NCI-H345 (cell line): ENCODE measurements at regions not wholly inside any gene's neighbourhood (a gene's known extent, or its start where the extent isn't known, plus 50 kb on each side); places are given as distances from the start of the nearest gene placed in this dataset.
"Not testable (repeated sequence)": the region's sequence is repeated elsewhere in the genome, so short reads cannot be mapped to it uniquely, and the experiment has no call there.

Source experiments
- DNase-seq: peaks from one replicate; lab custom pipeline; 2025; lab: John Stamatoyannopoulos, UW

- DNase-seq = no peak
These were observed 352.7 kb upstream of the SLC39A10 start for GRCh38 chr2:195304310-195304709.

GRCh38 chr2:195300631-195301030 lies 356.4 kb upstream of the SLC39A10 start:
- no peak for DNase-seq

GRCh38 chr2:195299600-195299999 lies 357.4 kb upstream of the SLC39A10 start:
- DNase-seq = no peak

GRCh38 chr2:195296490-195296889 lies 360.5 kb upstream of the SLC39A10 start:
- no peak for DNase-seq

- DNase-seq = no peak
These were observed 367.9 kb upstream of the SLC39A10 start for GRCh38 chr2:195289081-195289480.

GRCh38 chr2:195279840-195280427 lies 377.1 kb upstream of the SLC39A10 start:
- DNase-seq = no peak

GRCh38 chr2:195270466-195271039 lies 386.5 kb upstream of the SLC39A10 start:
- DNase-seq = no peak

- no peak for DNase-seq
These were observed 387.8 kb upstream of the SLC39A10 start for GRCh38 chr2:195269220-195269619.

GRCh38 chr2:195257979-195258378 lies 399.0 kb upstream of the SLC39A10 start:
- DNase-seq = no peak

- no peak for DNase-seq
These were observed 405.0 kb upstream of the SLC39A10 start for GRCh38 chr2:195252018-195252417.

- no peak for DNase-seq
These were observed 405.8 kb upstream of the SLC39A10 start for GRCh38 chr2:195251214-195251613.

GRCh38 chr2:195238826-195239225 lies 418.2 kb upstream of the SLC39A10 start:
- no peak for DNase-seq

GRCh38 chr2:195238379-195238778 lies 418.6 kb upstream of the SLC39A10 start:
- DNase-seq = no peak

- DNase-seq = not testable (repeated sequence)
These were observed 428.5 kb upstream of the SLC39A10 start for GRCh38 chr2:195228547-195228946.

GRCh38 chr2:195214072-195214471 lies 443.0 kb upstream of the SLC39A10 start:
- DNase-seq = no peak

GRCh38 chr2:195212586-195212985 lies 444.4 kb upstream of the SLC39A10 start:
- peak; percentile 64 for DNase-seq

- no peak for DNase-seq
These were observed 454.7 kb upstream of the SLC39A10 start for GRCh38 chr2:195202163-195202845.

GRCh38 chr2:195199864-195200263 lies 457.2 kb upstream of the SLC39A10 start:
- no peak for DNase-seq

GRCh38 chr2:195181059-195181705 lies 475.8 kb upstream of the SLC39A10 start:
- DNase-seq = no peak

- no peak for DNase-seq
These were observed 488.7 kb upstream of the SLC39A10 start for GRCh38 chr2:195168369-195168768.

GRCh38 chr2:195164930-195165329 lies 492.1 kb upstream of the SLC39A10 start:
- DNase-seq = no peak

GRCh38 chr2:195162918-195163317 lies 494.1 kb upstream of the SLC39A10 start:
- no peak for DNase-seq

GRCh38 chr2:195162194-195162593 lies 494.8 kb upstream of the SLC39A10 start:
- no peak for DNase-seq
